HepG2 (cell line): ENCODE measurements at regions not wholly inside any gene's neighbourhood (a gene's known extent, or its start where the extent isn't known, plus 50 kb on each side); places are given as distances from the start of the nearest gene placed in this dataset.
"Not testable (repeated sequence)": the region's sequence is repeated elsewhere in the genome, so short reads cannot be mapped to it uniquely, and the experiment has no call there.

Experiments used
- EZH2 ChIP-seq: conservative IDR thresholded peaks from 2 replicates; pipeline ENCODE4 v1.6.1; 2012; ENCODE audit warnings: mild to moderate bottlenecking, low read depth, low read length, moderate library complexity
- SETDB1 ChIP-seq: sonication (generic); formaldehyde crosslinking; IDR thresholded peaks from 2 replicates; pipeline ENCODE4 v1.5.1; 2020; ENCODE audit warnings: missing genetic modification reagents, mild to moderate bottlenecking, borderline replicate concordance
- TAF15 ChIP-seq: fragments of 200-400 bp; formaldehyde crosslinking; IDR thresholded peaks from one replicate; pipeline ENCODE4 v1.6.1; 2018; ENCODE audit warnings: mild to moderate bottlenecking, low read depth, low read length; ENCODE audit not compliant: poor library complexity, severe bottlenecking
- TCF7 ChIP-seq: sonication (generic); IDR thresholded peaks from 2 replicates; pipeline ENCODE4 v1.6.1; 2016; ENCODE audit warnings: antibody characterized with exemption, low read depth
- TF ChIP-seq, protein P1 (sequence below): sonication (generic); formaldehyde crosslinking; IDR thresholded peaks from 2 replicates; pipeline ENCODE4 v1.5.0; 2020; ENCODE audit warnings: mild to moderate bottlenecking, missing genetic modification reagents, moderate library complexity

DNA sequence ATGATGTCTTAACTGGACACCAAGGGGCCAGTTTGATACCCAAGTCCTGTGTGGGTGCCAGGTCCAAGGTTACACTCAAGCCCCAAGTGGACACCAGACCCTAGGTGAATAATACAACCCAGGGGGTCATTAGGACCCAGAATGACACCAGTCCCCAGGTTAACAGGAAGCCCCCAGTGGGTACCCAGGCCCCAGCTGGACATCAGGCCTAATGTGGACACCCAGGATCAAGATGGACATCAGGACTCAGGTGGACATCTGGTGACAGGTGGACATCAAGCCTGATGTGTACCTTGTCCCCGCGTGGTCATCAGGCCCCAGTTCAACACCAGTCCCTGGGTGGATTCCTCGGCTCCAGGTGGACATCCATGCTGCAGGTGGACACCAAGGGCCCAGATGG lies 1273.0 kb downstream of the FOXD4L5 start:
- TF ChIP-seq SETDB1 (CRISPR knock-in tag); EZH2; TAF15; TCF7: not testable (repeated sequence)
- TF ChIP-seq, protein P1, sequence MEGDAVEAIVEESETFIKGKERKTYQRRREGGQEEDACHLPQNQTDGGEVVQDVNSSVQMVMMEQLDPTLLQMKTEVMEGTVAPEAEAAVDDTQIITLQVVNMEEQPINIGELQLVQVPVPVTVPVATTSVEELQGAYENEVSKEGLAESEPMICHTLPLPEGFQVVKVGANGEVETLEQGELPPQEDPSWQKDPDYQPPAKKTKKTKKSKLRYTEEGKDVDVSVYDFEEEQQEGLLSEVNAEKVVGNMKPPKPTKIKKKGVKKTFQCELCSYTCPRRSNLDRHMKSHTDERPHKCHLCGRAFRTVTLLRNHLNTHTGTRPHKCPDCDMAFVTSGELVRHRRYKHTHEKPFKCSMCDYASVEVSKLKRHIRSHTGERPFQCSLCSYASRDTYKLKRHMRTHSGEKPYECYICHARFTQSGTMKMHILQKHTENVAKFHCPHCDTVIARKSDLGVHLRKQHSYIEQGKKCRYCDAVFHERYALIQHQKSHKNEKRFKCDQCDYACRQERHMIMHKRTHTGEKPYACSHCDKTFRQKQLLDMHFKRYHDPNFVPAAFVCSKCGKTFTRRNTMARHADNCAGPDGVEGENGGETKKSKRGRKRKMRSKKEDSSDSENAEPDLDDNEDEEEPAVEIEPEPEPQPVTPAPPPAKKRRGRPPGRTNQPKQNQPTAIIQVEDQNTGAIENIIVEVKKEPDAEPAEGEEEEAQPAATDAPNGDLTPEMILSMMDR = not testable (repeated sequence)
